A549 (cell line): ENCODE measurements at regions not wholly inside any gene's neighbourhood (a gene's known extent, or its start where the extent isn't known, plus 50 kb on each side); places are given as distances from the start of the nearest gene placed in this dataset.

ENCODE experiments used
- BHLHE40 ChIP-seq: IDR thresholded peaks from 2 replicates; pipeline ENCODE4 v1.6.1; 2012; ENCODE audit warnings: low read depth, low read length, inconsistent platforms
- EP300 ChIP-seq, 2 experiments: fragments of >200 bp; sonication (Bioruptor Twin); formaldehyde crosslinking; IDR thresholded peaks; 2 replicates in 1 of 2; 3 replicates in 1 of 2; pipeline ENCODE4 v1.6.1; 2016 to 2017
- POLR2A ChIP-seq: IDR thresholded peaks from 2 replicates; pipeline ENCODE4 v1.6.1; 2012; ENCODE audit warnings: mild to moderate bottlenecking, low read length

DNA sequence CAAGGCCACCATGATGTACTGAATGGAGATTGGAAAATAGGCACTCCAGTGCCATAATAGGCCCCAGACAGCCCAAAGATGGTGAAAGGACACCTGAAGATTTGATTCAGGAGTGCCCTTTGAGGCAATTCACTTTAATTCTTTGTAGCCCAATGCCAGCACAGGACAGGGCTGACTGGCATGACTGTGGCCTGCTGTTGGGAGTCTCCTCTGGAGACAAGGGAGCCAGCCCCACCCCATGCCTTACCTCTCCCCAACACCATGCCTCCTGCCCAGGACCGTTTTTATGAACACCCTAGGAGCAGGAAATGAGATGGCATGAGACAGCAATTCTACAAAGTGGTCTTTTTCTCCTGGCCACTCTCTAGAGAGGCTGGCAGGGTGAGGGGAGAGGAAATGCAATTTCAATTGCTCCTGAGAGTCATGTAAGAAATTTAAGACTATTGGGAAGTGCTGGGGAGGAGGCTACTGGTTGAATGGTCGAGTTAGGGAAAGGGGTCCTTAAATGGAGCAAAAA is 94.2 kb upstream of the MAMLD1 start:
- TF ChIP-seq BHLHE40 (no peak), EP300 (IDR thresholded peaks at IDR 0.05) (no peak), POLR2A (no peak)
